Gastroesophageal sphincter (tissue), 3 donors: ENCODE measurements at regions not wholly inside any gene's neighbourhood (a gene's known extent, or its start where the extent isn't known, plus 50 kb on each side); places are given as distances from the start of the nearest gene placed in this dataset.

ENCODE experiments used
- POLR2A ChIP-seq, 2 donors: fragments of 450-650 bp; IDR thresholded peaks; one replicate each; pipeline ENCODE4 v1.6.1; 2017; ENCODE audit warnings: antibody characterized with exemption in 2 of 2, mild to moderate bottlenecking in 2 of 2, moderate library complexity in 1 of 2
- TF ChIP-seq, protein P1 (sequence below), 4 experiments: fragments of 200-600 bp in 2 of 4; fragments of 450-650 bp in 2 of 4; sonication (generic) in 1 of 4; IDR thresholded peaks; one replicate each; pipeline ENCODE4 v1.5.1; 2017 to 2019; ENCODE audit warnings: antibody characterized with exemption in 4 of 4, mild to moderate bottlenecking in 2 of 4, moderate library complexity in 2 of 4

DNA sequence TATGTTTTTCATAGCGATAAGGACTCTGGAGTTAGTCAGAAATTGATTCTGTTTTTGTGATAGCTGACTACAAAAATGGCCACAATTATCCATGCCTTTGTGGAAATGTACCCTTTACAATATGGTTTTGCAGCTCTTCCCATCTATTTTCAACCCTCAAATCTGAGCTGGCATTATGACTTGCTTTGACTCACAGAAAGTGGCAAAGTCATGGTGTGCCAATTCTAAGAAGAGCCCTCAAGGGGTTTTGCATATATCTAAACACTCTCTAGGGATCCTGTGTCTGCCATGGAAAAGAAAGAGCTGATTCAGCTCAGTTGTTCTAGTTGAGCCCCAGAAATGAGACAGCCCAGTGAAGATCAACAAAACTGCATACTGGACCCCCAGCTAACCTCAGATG lies 390.5 kb upstream of the RAG2 start:
- no peak for TF ChIP-seq POLR2A (IDR thresholded peaks at IDR 0.05)
- TF ChIP-seq, protein P1, sequence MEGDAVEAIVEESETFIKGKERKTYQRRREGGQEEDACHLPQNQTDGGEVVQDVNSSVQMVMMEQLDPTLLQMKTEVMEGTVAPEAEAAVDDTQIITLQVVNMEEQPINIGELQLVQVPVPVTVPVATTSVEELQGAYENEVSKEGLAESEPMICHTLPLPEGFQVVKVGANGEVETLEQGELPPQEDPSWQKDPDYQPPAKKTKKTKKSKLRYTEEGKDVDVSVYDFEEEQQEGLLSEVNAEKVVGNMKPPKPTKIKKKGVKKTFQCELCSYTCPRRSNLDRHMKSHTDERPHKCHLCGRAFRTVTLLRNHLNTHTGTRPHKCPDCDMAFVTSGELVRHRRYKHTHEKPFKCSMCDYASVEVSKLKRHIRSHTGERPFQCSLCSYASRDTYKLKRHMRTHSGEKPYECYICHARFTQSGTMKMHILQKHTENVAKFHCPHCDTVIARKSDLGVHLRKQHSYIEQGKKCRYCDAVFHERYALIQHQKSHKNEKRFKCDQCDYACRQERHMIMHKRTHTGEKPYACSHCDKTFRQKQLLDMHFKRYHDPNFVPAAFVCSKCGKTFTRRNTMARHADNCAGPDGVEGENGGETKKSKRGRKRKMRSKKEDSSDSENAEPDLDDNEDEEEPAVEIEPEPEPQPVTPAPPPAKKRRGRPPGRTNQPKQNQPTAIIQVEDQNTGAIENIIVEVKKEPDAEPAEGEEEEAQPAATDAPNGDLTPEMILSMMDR (IDR thresholded peaks at IDR 0.05): no peak
